ENCODE measurements at regions not wholly inside any gene's neighbourhood (a gene's known extent, or its start where the extent isn't known, plus 50 kb on each side); places are given as distances from the start of the nearest gene placed in this dataset.

- TF ChIP-seq, protein P1, sequence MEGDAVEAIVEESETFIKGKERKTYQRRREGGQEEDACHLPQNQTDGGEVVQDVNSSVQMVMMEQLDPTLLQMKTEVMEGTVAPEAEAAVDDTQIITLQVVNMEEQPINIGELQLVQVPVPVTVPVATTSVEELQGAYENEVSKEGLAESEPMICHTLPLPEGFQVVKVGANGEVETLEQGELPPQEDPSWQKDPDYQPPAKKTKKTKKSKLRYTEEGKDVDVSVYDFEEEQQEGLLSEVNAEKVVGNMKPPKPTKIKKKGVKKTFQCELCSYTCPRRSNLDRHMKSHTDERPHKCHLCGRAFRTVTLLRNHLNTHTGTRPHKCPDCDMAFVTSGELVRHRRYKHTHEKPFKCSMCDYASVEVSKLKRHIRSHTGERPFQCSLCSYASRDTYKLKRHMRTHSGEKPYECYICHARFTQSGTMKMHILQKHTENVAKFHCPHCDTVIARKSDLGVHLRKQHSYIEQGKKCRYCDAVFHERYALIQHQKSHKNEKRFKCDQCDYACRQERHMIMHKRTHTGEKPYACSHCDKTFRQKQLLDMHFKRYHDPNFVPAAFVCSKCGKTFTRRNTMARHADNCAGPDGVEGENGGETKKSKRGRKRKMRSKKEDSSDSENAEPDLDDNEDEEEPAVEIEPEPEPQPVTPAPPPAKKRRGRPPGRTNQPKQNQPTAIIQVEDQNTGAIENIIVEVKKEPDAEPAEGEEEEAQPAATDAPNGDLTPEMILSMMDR (IDR thresholded peaks at IDR 0.05), result no peak
- no peak for TF ChIP-seq EZH2 (IDR thresholded peaks at IDR 0.05)
Observed at GRCh38 chr2:7707723-7708122, 790.5 kb downstream of the RNF144A start.
